A549 (cell line): ENCODE measurements at regions not wholly inside any gene's neighbourhood (a gene's known extent, or its start where the extent isn't known, plus 50 kb on each side); places are given as distances from the start of the nearest gene placed in this dataset.

Source experiments
- ATAC-seq, 2 experiments: fragments of 200-7000 bp in 1 of 2; fragments of >200 bp in 1 of 2; cut with Nextera tagmentation in 1 of 2; cut with Tn5 transposase in 1 of 2; 3 replicates each; pipeline versions ENCODE4 v1.8.0 to v1.9.1; 2018 to 2020; ENCODE audit warnings: mild to moderate bottlenecking in 1 of 2, moderate library complexity in 1 of 2
- CTCF ChIA-PET: fragments of 300-600 bp; sonication (Branson Sonifier 250); formaldehyde crosslinking; extraction: SDS; loops from one replicate; lab custom pipeline; 2021; ENCODE audit warnings: antibody characterized with exemption, inconsistent platforms; lab: Yijun Ruan, JAX
- POLR2A ChIA-PET: fragments of 350-600 bp; formaldehyde crosslinking; extraction: SDS; loops from one replicate; lab custom pipeline; 2021; ENCODE audit warnings: antibody characterized with exemption, inconsistent platforms; lab: Yijun Ruan, JAX
- DNase-seq, 2 experiments: peaks; one replicate each; pipeline versions ENCODE4 v3.0.0 to v3.0.0-alpha.2; 2011 to 2016; ENCODE audit warnings: low read depth in 1 of 2, low spot score in 1 of 2
- FAIRE-seq: peaks from 2 replicates; lab custom pipeline; 2011; peaks lifted over from hg19 to GRCh38; lab: Jason Lieb, UNC
- H3K27ac ChIP-seq, 2 experiments: fragments of >200 bp; sonication (Bioruptor Twin); formaldehyde crosslinking; 3 replicates each; pipeline ENCODE4 v1.5.1; 2016 to 2017
- H3K4me1 ChIP-seq: fragments of >200 bp; sonication (Bioruptor Twin); formaldehyde crosslinking; 3 replicates; pipeline ENCODE4 v1.6.1; 2016
- H3K4me2 ChIP-seq: fragments of >200 bp; sonication (Bioruptor Twin); formaldehyde crosslinking; 3 replicates; pipeline ENCODE4 v1.6.1; 2016
- H3K4me3 ChIP-seq: fragments of >200 bp; sonication (Bioruptor Twin); formaldehyde crosslinking; 3 replicates; pipeline ENCODE4 v1.5.1; 2016
- H3K9me3 ChIP-seq: fragments of >200 bp; sonication (Bioruptor Twin); formaldehyde crosslinking; 3 replicates; pipeline ENCODE4 v1.6.1; 2016
- ATOH8 ChIP-seq: fragments of 250-450 bp; sonication (Bioruptor Pico); IDR thresholded peaks from 2 replicates; pipeline ENCODE4 v1.5.0; 2020; ENCODE audit warnings: low read depth, mild to moderate bottlenecking, moderate library complexity
- BHLHE40 ChIP-seq: IDR thresholded peaks from 2 replicates; pipeline ENCODE4 v1.6.1; 2012; ENCODE audit warnings: low read depth, low read length, inconsistent platforms
- CHD4 ChIP-seq: fragments of 200-600 bp; sonication (generic); IDR thresholded peaks from 2 replicates; pipeline ENCODE4 v1.6.1; 2016; ENCODE audit warnings: antibody characterized with exemption, mild to moderate bottlenecking, borderline replicate concordance
- EHF ChIP-seq: fragments of 250-450 bp; sonication (Bioruptor Pico); IDR thresholded peaks from 2 replicates; pipeline ENCODE4 v1.5.0; 2020; ENCODE audit warnings: mild to moderate bottlenecking
- HES2 ChIP-seq: fragments of >200 bp; sonication (Bioruptor Twin); formaldehyde crosslinking; IDR thresholded peaks from 2 replicates; pipeline ENCODE4 v1.6.1; 2016
- HOXA7 ChIP-seq: fragments of 250-450 bp; sonication (Bioruptor Pico); IDR thresholded peaks from 2 replicates; pipeline ENCODE4 v1.5.0; 2020; ENCODE audit warnings: mild to moderate bottlenecking, moderate library complexity
- HOXB13 ChIP-seq: fragments of 250-450 bp; sonication (Bioruptor Pico); IDR thresholded peaks from 2 replicates; pipeline ENCODE4 v1.5.0; 2020; ENCODE audit warnings: low read depth, mild to moderate bottlenecking, moderate library complexity
- MAZ ChIP-seq: fragments of 150-350 bp; IDR thresholded peaks from 2 replicates; pipeline ENCODE4 v1.6.1; 2014; ENCODE audit warnings: antibody characterized with exemption, low read depth, low read length, borderline replicate concordance
- NPAS2 ChIP-seq: fragments of 250-450 bp; sonication (Bioruptor Pico); IDR thresholded peaks from 2 replicates; pipeline ENCODE4 v1.8.0; 2022; ENCODE audit warnings: mild to moderate bottlenecking, moderate library complexity, borderline replicate concordance
- RARB ChIP-seq: fragments of 250-450 bp; sonication (Bioruptor Pico); IDR thresholded peaks from 2 replicates; pipeline ENCODE4 v1.8.0; 2021; ENCODE audit warnings: mild to moderate bottlenecking, moderate library complexity
- RFX5 ChIP-seq: fragments of 450-650 bp; IDR thresholded peaks from 2 replicates; pipeline ENCODE4 v1.7.1; 2014; ENCODE audit warnings: antibody characterized with exemption, mild to moderate bottlenecking, moderate library complexity
- RNF2 ChIP-seq: fragments of 200-600 bp; sonication (generic); IDR thresholded peaks from 2 replicates; pipeline ENCODE4 v1.6.1; 2016; ENCODE audit warnings: low read depth, mild to moderate bottlenecking, antibody characterized with exemption, moderate library complexity, borderline replicate concordance
- TP53 ChIP-seq: fragments of 250-450 bp; sonication (Bioruptor Pico); IDR thresholded peaks from 2 replicates; pipeline ENCODE4 v1.5.0; 2021; ENCODE audit warnings: mild to moderate bottlenecking, moderate library complexity
- WGBS: methylation state at CpG from one replicate; pipeline ENCODE4 v1.1.6; 2017; ENCODE audit errors: missing lambda C conversion rate; 5-methylcytosine and 5-hydroxymethylcytosine counted together
- TF ChIP-seq, protein P1 (sequence below): fragments of 200-600 bp; sonication (generic); IDR thresholded peaks from 2 replicates; pipeline ENCODE4 v1.6.1; 2016; ENCODE audit warnings: antibody characterized with exemption, mild to moderate bottlenecking, moderate library complexity
- TF ChIP-seq, protein P2 (sequence below): fragments of 150-350 bp; IDR thresholded peaks from 2 replicates; pipeline ENCODE4 v1.6.1; 2014; ENCODE audit warnings: low read depth, mild to moderate bottlenecking, low read length

GRCh38 chr2:57450170-57450569 is 596.4 kb upstream of the VRK2 start:
- ChIA-PET POLR2A (no interaction called here), CTCF (no interaction called here)
- Histone ChIP-seq H3K9me3 (no peaks in the 10 kb centered on the region), H3K4me1 (no peaks in the 10 kb centered on the region), H3K27ac (no peak overlapping the region), H3K4me3 (no peak overlapping the region), H3K4me2 (no peak overlapping the region)
- ATAC-seq (no peak), DNase-seq (no peak), FAIRE-seq (no peak)
- no peak for TF ChIP-seq RARB (CRISPR knock-in tag)

DNA sequence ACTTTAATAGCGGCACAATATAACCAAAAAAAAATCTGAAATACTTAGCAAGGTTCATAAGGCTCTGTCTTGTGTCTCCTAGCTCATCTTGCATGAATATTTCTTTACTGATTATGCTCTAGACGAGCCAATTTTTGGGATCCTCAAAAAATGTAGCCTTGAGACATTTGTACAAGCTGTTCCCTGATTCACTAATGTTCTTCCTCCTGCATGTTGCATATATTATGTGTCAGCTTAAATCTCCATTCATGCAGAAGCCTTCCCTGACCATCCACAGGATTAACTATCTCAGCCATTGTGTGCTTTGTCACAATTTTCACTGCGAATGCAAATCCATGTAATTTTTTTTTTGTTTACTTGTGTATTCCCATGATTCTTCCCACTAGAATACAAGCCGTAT is 594.0 kb upstream of the VRK2 start:
- ChIA-PET POLR2A (no interaction called here), CTCF (no interaction called here)
- ATAC-seq (no peak), FAIRE-seq (no peak), DNase-seq (no peak)
- H3K4me3 ChIP-seq, result no peak overlapping the region
- no peak for TF ChIP-seq TP53 (CRISPR knock-in tag)
- no peak for TF ChIP-seq RNF2
- TF ChIP-seq CHD4, result no peak
- no peak for TF ChIP-seq RFX5
- TF ChIP-seq HOXB13 (CRISPR knock-in tag), result no peak
- TF ChIP-seq HOXA7 (CRISPR knock-in tag), result no peak
- no peak for TF ChIP-seq MAZ
- TF ChIP-seq BHLHE40, result no peak
- TF ChIP-seq ATOH8, result no peak
- TF ChIP-seq, protein P1, sequence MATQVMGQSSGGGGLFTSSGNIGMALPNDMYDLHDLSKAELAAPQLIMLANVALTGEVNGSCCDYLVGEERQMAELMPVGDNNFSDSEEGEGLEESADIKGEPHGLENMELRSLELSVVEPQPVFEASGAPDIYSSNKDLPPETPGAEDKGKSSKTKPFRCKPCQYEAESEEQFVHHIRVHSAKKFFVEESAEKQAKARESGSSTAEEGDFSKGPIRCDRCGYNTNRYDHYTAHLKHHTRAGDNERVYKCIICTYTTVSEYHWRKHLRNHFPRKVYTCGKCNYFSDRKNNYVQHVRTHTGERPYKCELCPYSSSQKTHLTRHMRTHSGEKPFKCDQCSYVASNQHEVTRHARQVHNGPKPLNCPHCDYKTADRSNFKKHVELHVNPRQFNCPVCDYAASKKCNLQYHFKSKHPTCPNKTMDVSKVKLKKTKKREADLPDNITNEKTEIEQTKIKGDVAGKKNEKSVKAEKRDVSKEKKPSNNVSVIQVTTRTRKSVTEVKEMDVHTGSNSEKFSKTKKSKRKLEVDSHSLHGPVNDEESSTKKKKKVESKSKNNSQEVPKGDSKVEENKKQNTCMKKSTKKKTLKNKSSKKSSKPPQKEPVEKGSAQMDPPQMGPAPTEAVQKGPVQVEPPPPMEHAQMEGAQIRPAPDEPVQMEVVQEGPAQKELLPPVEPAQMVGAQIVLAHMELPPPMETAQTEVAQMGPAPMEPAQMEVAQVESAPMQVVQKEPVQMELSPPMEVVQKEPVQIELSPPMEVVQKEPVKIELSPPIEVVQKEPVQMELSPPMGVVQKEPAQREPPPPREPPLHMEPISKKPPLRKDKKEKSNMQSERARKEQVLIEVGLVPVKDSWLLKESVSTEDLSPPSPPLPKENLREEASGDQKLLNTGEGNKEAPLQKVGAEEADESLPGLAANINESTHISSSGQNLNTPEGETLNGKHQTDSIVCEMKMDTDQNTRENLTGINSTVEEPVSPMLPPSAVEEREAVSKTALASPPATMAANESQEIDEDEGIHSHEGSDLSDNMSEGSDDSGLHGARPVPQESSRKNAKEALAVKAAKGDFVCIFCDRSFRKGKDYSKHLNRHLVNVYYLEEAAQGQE, result no peak
- no peak for TF ChIP-seq EHF (CRISPR knock-in tag)
- TF ChIP-seq NPAS2 (CRISPR knock-in tag), result no peak
- TF ChIP-seq, protein P2, sequence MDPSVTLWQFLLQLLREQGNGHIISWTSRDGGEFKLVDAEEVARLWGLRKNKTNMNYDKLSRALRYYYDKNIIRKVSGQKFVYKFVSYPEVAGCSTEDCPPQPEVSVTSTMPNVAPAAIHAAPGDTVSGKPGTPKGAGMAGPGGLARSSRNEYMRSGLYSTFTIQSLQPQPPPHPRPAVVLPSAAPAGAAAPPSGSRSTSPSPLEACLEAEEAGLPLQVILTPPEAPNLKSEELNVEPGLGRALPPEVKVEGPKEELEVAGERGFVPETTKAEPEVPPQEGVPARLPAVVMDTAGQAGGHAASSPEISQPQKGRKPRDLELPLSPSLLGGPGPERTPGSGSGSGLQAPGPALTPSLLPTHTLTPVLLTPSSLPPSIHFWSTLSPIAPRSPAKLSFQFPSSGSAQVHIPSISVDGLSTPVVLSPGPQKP, result no peak
- no peak for TF ChIP-seq HES2
- H3K27ac ChIP-seq, result no peak overlapping the region
- H3K4me1 ChIP-seq, result no peaks in the 10 kb centered on the region
- no peak overlapping the region for H3K4me2 ChIP-seq
- H3K9me3 ChIP-seq, result no peaks in the 10 kb centered on the region
- 30% methylated on average over 4 of the region's 4 CpGs for WGBS

- no peaks in the 10 kb centered on the region for H3K4me1 ChIP-seq
- TF ChIP-seq HOXB13 (CRISPR knock-in tag), result no peak
- H3K4me3 ChIP-seq, result no peak overlapping the region
- DNase-seq, result no peak
- POLR2A ChIA-PET, result no interaction called here
- peak in 1 of 2 experiments; percentile 47; a peak in 1 of 6 replicates for ATAC-seq
- no peaks in the 10 kb centered on the region for H3K9me3 ChIP-seq
- WGBS, result 9% methylated on average over 1 of the region's 1 CpG
- CTCF ChIA-PET, result no interaction called here
- no peak for FAIRE-seq
- no peak overlapping the region for H3K4me2 ChIP-seq
- no peak overlapping the region for H3K27ac ChIP-seq
Observed at GRCh38 chr2:57453945-57454344, 592.7 kb upstream of the VRK2 start.
